PC-9 (cell line): ENCODE measurements at regions not wholly inside any gene's neighbourhood (a gene's known extent, or its start where the extent isn't known, plus 50 kb on each side); places are given as distances from the start of the nearest gene placed in this dataset.

Experiments used
- BruUV-seq: library from RNA; stranded (reverse); fragments of 400-500 nt; replicated peaks from 2 replicates; lab custom pipeline; 2021; lab: Mats Ljungman, UMichigan
- CTCF ChIA-PET: fragments of 300-600 bp; sonication (Branson Sonifier 250); formaldehyde crosslinking; loops from one replicate; lab custom pipeline; 2022; ENCODE audit warnings: antibody characterized with exemption; lab: Charles Lee
- POLR2A ChIA-PET: fragments of 300-600 bp; sonication (Branson Sonifier 250); formaldehyde crosslinking; loops from one replicate; lab custom pipeline; 2022; ENCODE audit warnings: antibody characterized with exemption; ENCODE audit not compliant: unreplicated experiment; lab: Charles Lee
- DNase-seq, 2 experiments: peaks; one replicate each; pipeline versions ENCODE4 v3.0.0 to v3.0.0-alpha.2; 2015 to 2022; ENCODE audit warnings: mixed read lengths in 1 of 2
- H2AFZ ChIP-seq: fragments of 200-600 bp; sonication (generic); 2 replicates; pipeline ENCODE4 v1.8.1; 2017; ENCODE audit warnings: antibody characterized with exemption
- H3F3A ChIP-seq: fragments of 200-600 bp; sonication (generic); 2 replicates; pipeline ENCODE4 v1.8.1; 2017; ENCODE audit warnings: antibody characterized with exemption, mild to moderate bottlenecking, low read depth; ENCODE audit not compliant: insufficient read depth
- H3K27ac ChIP-seq: fragments of 200-600 bp; sonication (generic); 2 replicates; pipeline ENCODE4 v1.6.1; 2016; ENCODE audit warnings: mixed run types
- H3K27me3 ChIP-seq: fragments of 200-600 bp; sonication (generic); 2 replicates; pipeline ENCODE4 v1.6.1; 2016; ENCODE audit warnings: low read depth, mixed run types; ENCODE audit not compliant: insufficient read depth
- H3K36me3 ChIP-seq: fragments of 200-600 bp; sonication (generic); 2 replicates; pipeline ENCODE4 v1.6.1; 2016; ENCODE audit warnings: low read depth, mixed run types
- H3K4me1 ChIP-seq: fragments of 200-600 bp; sonication (generic); replicated peaks from 2 replicates; pipeline ENCODE4 v1.6.1; 2016; ENCODE audit warnings: mixed run types; ENCODE audit not compliant: insufficient read depth
- H3K4me2 ChIP-seq: fragments of 200-600 bp; sonication (generic); 2 replicates; pipeline ENCODE4 v1.6.1; 2017; ENCODE audit warnings: mixed run types
- H3K4me3 ChIP-seq: fragments of 200-600 bp; sonication (generic); 2 replicates; pipeline ENCODE4 v1.6.1; 2016; ENCODE audit warnings: mixed run types
- H3K79me2 ChIP-seq: fragments of 200-600 bp; sonication (generic); 2 replicates; pipeline ENCODE4 v1.6.1; 2017; ENCODE audit warnings: low read depth, mixed run types
- H3K9me2 ChIP-seq: fragments of 200-600 bp; sonication (generic); 2 replicates; pipeline ENCODE4 v1.8.1; 2017; ENCODE audit warnings: mild to moderate bottlenecking; ENCODE audit not compliant: insufficient read depth
- H3K9me3 ChIP-seq: fragments of 200-600 bp; sonication (generic); 2 replicates; pipeline ENCODE4 v1.8.1; 2016; ENCODE audit warnings: low read depth; ENCODE audit not compliant: insufficient read depth
- H4K20me1 ChIP-seq: fragments of 200-600 bp; sonication (generic); 2 replicates; pipeline ENCODE4 v1.8.1; 2017; ENCODE audit not compliant: insufficient read depth
- CTCF ChIP-seq: fragments of 200-600 bp; sonication (generic); conservative IDR thresholded peaks from 2 replicates; pipeline ENCODE4 v1.6.1; 2017; ENCODE audit warnings: mixed run types, antibody characterized with exemption, mild to moderate bottlenecking, moderate library complexity
- EZH2 ChIP-seq: fragments of 200-600 bp; sonication (generic); IDR thresholded peaks from 2 replicates; pipeline ENCODE4 v1.8.0; 2017; ENCODE audit warnings: antibody characterized with exemption, low read depth
- intact Hi-C: fragments of 100-400 bp; cut with micrococcal nuclease; formaldehyde crosslinking; loops from one replicate; pipeline ENCODE4 v1.10.0; 2022; ENCODE audit not compliant: unreplicated experiment

- ChIA-PET POLR2A (interaction anchor here (0.5 kb wide), 1 partner anchor 49 kb away, joined by 3 read pairs; no protein-coding TSS in a partner anchor), CTCF (interaction anchor here (0.7 kb wide), 1 partner anchor 292 kb away, joined by 3 read pairs; no protein-coding TSS in a partner anchor)
- intact Hi-C loops, result no loop called here
- H3K36me3 ChIP-seq, result no peaks in the 10 kb centered on the region
- no peak overlapping the region for H3K4me2 ChIP-seq
- H3K27ac ChIP-seq, result no peak overlapping the region
- no peaks in the 10 kb centered on the region for H3K9me2 ChIP-seq
- peaks cover 3% of the 10 kb centered on the region; the same call in 1 of the 2 replicates for H3K27me3 ChIP-seq
- no peaks in the 10 kb centered on the region for H4K20me1 ChIP-seq
- no peak overlapping the region for H2AFZ ChIP-seq
- no peaks in the 10 kb centered on the region for H3F3A ChIP-seq
- no peaks in the 10 kb centered on the region for H3K4me1 ChIP-seq
- no peaks in the 10 kb centered on the region for H3K9me3 ChIP-seq
- H3K79me2 ChIP-seq, result no peaks in the 10 kb centered on the region
- DNase-seq, result no peak
- H3K4me3 ChIP-seq, result no peak overlapping the region
- TF ChIP-seq CTCF (no peak), EZH2 (no peak)
- BruUV-seq, result no TSS peak
Observed at GRCh38 chr10:123259081-123259480, 104.9 kb downstream of the BUB3 start.

GRCh38 chr10:123259791-123260190, 105.6 kb downstream of the BUB3 start:
- POLR2A ChIA-PET, result interaction anchor here (0.5 kb wide), 1 partner anchor 50 kb away, joined by 3 read pairs; no protein-coding TSS in a partner anchor

DNA sequence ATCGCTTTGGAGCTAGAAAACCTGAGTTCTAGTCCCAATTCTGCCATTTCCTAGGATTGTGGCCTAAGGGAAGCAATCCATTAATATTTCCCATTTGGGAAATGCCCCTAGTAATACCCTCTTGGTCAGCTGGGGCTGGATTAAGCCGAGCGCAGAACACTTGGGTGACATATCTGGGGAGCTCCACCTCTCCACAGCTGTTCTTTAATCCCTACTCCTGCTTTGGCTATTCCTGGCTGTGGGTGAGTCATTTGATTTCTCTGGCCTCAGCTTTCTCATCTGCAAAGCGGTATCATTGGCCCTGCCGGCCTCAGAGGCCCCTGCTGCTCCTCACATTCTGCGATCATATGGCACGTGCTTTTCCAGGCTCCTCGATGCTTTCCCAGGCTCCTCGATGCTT, 108.3 kb downstream of the BUB3 start:
- TF ChIP-seq CTCF, result no peak
- TF ChIP-seq EZH2, result no peak
- CTCF ChIA-PET, result no interaction called here
- Histone ChIP-seq H3K36me3 (no peaks in the 10 kb centered on the region), H3K4me2 (no peak overlapping the region), H3K27me3 (peaks cover 3% of the 10 kb centered on the region; the same call in 1 of the 2 replicates), H4K20me1 (no peaks in the 10 kb centered on the region), H3K9me3 (no peaks in the 10 kb centered on the region), H3K9me2 (no peaks in the 10 kb centered on the region), H3K4me1 (no peaks in the 10 kb centered on the region), H2AFZ (no peak overlapping the region), H3K4me3 (no peak overlapping the region), H3K79me2 (no peaks in the 10 kb centered on the region), H3F3A (no peaks in the 10 kb centered on the region), H3K27ac (no peak overlapping the region)
- DNase-seq, result no peak
- POLR2A ChIA-PET, result no interaction called here
- intact Hi-C loops, result no loop called here
- no TSS peak for BruUV-seq

More at GRCh38 chr10:123259791-123260190, 105.6 kb downstream of the BUB3 start:
- intact Hi-C loops, result no loop called here
- Histone ChIP-seq H3K4me1 (no peaks in the 10 kb centered on the region), H3K79me2 (no peaks in the 10 kb centered on the region), H3F3A (no peaks in the 10 kb centered on the region), H4K20me1 (no peaks in the 10 kb centered on the region), H3K9me2 (no peaks in the 10 kb centered on the region), H3K27ac (no peak overlapping the region), H3K36me3 (no peaks in the 10 kb centered on the region), H3K9me3 (no peaks in the 10 kb centered on the region), H3K27me3 (peaks cover 3% of the 10 kb centered on the region; the same call in 1 of the 2 replicates), H3K4me2 (no peak overlapping the region), H3K4me3 (no peak overlapping the region), H2AFZ (no peak overlapping the region)
- no TSS peak for BruUV-seq
- TF ChIP-seq EZH2 (no peak), CTCF (no peak)
- DNase-seq, result no peak
- CTCF ChIA-PET, result no interaction called here
